Posterior vena cava (tissue), 2 donors: ENCODE measurements at regions not wholly inside any gene's neighbourhood (a gene's known extent, or its start where the extent isn't known, plus 50 kb on each side); places are given as distances from the start of the nearest gene placed in this dataset.
A peak's percentile ranks its signal among the peaks of the same experiment; 100 is the strongest.
"Not testable (repeated sequence)": the region's sequence is repeated elsewhere in the genome, so short reads cannot be mapped to it uniquely, and the experiment has no call there.

ENCODE experiments used
- DNase-seq: peaks from one replicate; pipeline ENCODE4 v3.0.0-alpha.2; 2020; ENCODE audit warnings: low spot score
- intact Hi-C, 2 donors: fragments of 100-400 bp; cut with DNase I; formaldehyde crosslinking; loops; one replicate each; pipeline versions ENCODE4 v1.14.1 to v1.14.2; 2022 to 2023
- donor health status: DM: yes; HTN: yes; CAD: no.
- donor health status: DM: yes; HTN: yes; CAD: no.

GRCh38 chr12:72144553-72144952 lies 127.6 kb upstream of the TRHDE start:
- DNase-seq: no peak
- intact Hi-C loops: no loop called here

- DNase-seq: peak; percentile 68
- intact Hi-C loops: no loop called here
Observed at GRCh38 chr12:72146495-72146894, 125.7 kb upstream of the TRHDE start.

GRCh38 chr12:72148709-72149108 lies 123.5 kb upstream of the TRHDE start:
- intact Hi-C loops: no loop called here
- no peak for DNase-seq

- DNase-seq: no peak
- intact Hi-C loops: no loop called here
Observed at GRCh38 chr12:72162875-72163274, 109.3 kb upstream of the TRHDE start.

- no peak for DNase-seq
Observed at GRCh38 chr12:72168851-72169250, 103.3 kb upstream of the TRHDE start.

GRCh38 chr12:72173974-72174373 lies 98.2 kb upstream of the TRHDE start:
- DNase-seq: no peak
- intact Hi-C loops: no loop called here

More at GRCh38 chr12:72168851-72169250, 103.3 kb upstream of the TRHDE start:
- intact Hi-C loops: no loop called here

- intact Hi-C loops: no loop called here
- DNase-seq: no peak
Observed at GRCh38 chr12:72178244-72178643, 93.9 kb upstream of the TRHDE start.

GRCh38 chr12:72178871-72179270 lies 93.3 kb upstream of the TRHDE start:
- DNase-seq: no peak
- intact Hi-C loops: no loop called here

GRCh38 chr12:72179841-72180240 lies 92.3 kb upstream of the TRHDE start:
- intact Hi-C loops: no loop called here
- no peak for DNase-seq

- intact Hi-C loops, DNase-seq: not testable (repeated sequence)
Observed at GRCh38 chr12:72184971-72185533, 87.1 kb upstream of the TRHDE start.

GRCh38 chr12:72189266-72189665 lies 82.9 kb upstream of the TRHDE start:
- no peak for DNase-seq

GRCh38 chr12:72191761-72192160 lies 80.4 kb upstream of the TRHDE start:
- no peak for DNase-seq

More at GRCh38 chr12:72189266-72189665, 82.9 kb upstream of the TRHDE start:
- intact Hi-C loops: no loop called here

GRCh38 chr12:72197790-72198189 lies 74.4 kb upstream of the TRHDE start:
- DNase-seq: no peak
- intact Hi-C loops: no loop called here

More at GRCh38 chr12:72191761-72192160, 80.4 kb upstream of the TRHDE start:
- intact Hi-C loops: no loop called here

- DNase-seq: no peak
- intact Hi-C loops: no loop called here
Observed at GRCh38 chr12:72201457-72201856, 70.7 kb upstream of the TRHDE start.

GRCh38 chr12:72203764-72204335 lies 68.3 kb upstream of the TRHDE start:
- DNase-seq: no peak
- intact Hi-C loops: no loop called here

- no peak for DNase-seq
- intact Hi-C loops: no loop called here
Observed at GRCh38 chr12:72207079-72207478, 65.1 kb upstream of the TRHDE start.

GRCh38 chr12:72207486-72208409 lies 64.4 kb upstream of the TRHDE start:
- intact Hi-C loops: no loop called here
- DNase-seq: no peak

- no peak for DNase-seq
- intact Hi-C loops: no loop called here
Observed at GRCh38 chr12:72209086-72209485, 63.1 kb upstream of the TRHDE start.

- intact Hi-C loops: no loop called here
- DNase-seq: no peak
Observed at GRCh38 chr12:72214163-72214562, 58.0 kb upstream of the TRHDE start.

- intact Hi-C loops, DNase-seq: not testable (repeated sequence)
Observed at GRCh38 chr12:72215287-72215686, 56.9 kb upstream of the TRHDE start.
